Kidney capillary endothelial cell (primary cell): ENCODE measurements at regions not wholly inside any gene's neighbourhood (a gene's known extent, or its start where the extent isn't known, plus 50 kb on each side); places are given as distances from the start of the nearest gene placed in this dataset.
"Not testable (repeated sequence)": the region's sequence is repeated elsewhere in the genome, so short reads cannot be mapped to it uniquely, and the experiment has no call there.

Source experiments
- DNase-seq: peaks from one replicate; pipeline ENCODE4 v3.0.0-alpha.2; 2018; ENCODE audit warnings: low spot score

DNA sequence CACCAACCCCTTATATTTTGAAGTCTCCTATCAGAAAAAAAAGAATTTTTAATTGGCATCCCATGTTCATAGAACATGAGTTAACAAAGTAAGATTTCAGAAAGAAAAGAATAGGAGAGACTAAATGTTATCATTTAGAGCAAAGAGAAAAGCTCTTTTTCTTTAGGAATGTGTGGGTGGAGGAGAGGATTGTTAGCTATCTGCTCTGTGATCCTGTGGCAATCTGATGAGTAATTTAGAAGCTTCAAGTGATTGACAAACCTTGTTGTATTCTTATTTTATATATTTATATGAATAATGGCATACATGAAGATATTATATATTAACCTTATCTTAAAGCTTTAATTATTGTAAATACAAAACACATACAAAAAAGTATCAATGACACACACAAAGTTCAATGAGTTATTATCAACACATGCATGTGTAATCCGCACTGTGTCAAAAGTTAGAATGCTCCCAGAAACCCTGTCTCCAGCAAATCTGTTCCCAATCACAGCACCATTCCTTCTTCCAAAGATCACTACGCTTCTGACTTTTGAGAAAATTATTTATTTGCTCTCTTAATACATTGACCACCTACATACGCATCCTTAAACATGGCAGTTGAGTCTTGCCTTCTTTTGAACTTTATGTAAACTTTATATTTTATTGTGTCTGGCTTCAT lies 907.4 kb downstream of the MCTP2 start:
- no peak for DNase-seq

GRCh38 chr15:95141486-95141885 lies 910.1 kb downstream of the MCTP2 start:
- no peak for DNase-seq

GRCh38 chr15:95142531-95142930 lies 911.2 kb downstream of the MCTP2 start:
- no peak for DNase-seq

DNA sequence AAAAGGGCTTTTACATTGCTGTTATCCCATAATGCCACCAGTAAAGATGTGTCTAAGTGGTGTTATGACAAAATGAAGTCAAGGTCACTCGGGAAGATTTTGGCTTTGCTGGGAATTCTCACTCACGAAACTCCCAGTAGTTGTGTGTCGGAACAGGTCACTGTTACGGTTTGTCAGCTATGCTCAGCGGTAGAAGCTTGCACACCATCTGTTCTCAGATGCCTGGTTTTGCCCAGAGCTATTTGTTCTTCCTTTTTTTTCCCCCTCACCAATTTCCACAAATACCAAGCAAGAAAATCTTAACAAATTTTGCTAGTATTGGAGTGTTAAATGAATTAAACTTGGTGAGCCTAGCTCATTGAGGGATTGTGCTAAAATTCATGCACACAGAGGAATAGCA lies 915.1 kb downstream of the MCTP2 start:
- no peak for DNase-seq

GRCh38 chr15:95148183-95148582 lies 916.8 kb downstream of the MCTP2 start:
- no peak for DNase-seq

- DNase-seq: no peak
Observed at GRCh38 chr15:95149036-95149435, 917.7 kb downstream of the MCTP2 start.

GRCh38 chr15:95149771-95150170 lies 918.4 kb downstream of the MCTP2 start:
- no peak for DNase-seq

- no peak for DNase-seq
Observed at GRCh38 chr15:95150466-95150865, 919.1 kb downstream of the MCTP2 start.

- DNase-seq: no peak
Observed at GRCh38 chr15:95152741-95153140, 921.4 kb downstream of the MCTP2 start.

- not testable (repeated sequence) for DNase-seq
Observed at GRCh38 chr15:95153201-95153600, 921.8 kb downstream of the MCTP2 start.

- peak; percentile 19 for DNase-seq
Observed at GRCh38 chr15:95160316-95160715, 929.0 kb downstream of the MCTP2 start.

DNA sequence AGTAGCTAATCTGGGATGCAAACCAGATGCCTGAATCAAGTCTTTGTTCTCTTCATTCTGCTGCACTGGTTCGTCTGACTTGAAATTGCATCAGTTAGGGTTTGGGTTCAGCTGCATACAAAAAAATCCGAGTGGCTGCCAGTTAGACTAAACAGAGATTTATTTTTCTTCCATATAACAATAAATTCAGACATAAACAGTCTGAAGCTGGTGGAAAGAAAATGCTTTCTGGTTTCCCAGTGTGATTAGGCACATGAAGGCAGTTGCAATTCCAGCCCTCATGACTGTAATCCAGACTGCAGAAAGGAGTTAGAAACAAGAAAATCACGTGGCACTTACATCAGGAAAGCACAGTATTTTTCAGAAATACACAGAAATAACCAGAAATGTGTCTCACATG lies 930.7 kb downstream of the MCTP2 start:
- DNase-seq: no peak

GRCh38 chr15:95162531-95162930 lies 931.2 kb downstream of the MCTP2 start:
- DNase-seq: no peak

DNA sequence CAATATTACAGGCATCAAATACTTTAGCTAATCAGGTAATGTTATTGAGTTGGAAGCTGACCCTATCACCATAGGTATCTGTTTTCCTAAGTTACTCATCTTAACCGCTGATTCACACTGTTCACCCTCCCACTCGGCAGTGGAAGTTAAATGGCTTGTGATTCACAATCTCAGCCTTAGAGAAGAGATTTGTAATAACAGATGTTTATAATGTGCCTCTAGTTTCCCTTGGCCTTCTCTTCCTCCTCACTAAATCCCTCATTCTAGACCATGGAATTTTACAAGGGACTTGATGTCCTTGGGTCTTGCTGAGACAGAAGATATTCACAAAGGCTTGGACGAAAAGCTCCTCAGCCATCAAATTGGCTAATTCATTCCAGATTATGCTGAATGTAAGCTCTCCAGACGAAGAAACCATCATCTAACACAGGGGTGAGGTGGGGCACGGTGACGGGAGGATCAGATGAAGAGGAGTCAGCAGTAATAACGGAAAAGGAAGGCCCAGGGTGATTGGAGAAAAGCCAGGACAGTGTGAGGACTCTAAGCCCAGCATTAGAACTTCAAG lies 931.7 kb downstream of the MCTP2 start:
- DNase-seq: no peak

DNA sequence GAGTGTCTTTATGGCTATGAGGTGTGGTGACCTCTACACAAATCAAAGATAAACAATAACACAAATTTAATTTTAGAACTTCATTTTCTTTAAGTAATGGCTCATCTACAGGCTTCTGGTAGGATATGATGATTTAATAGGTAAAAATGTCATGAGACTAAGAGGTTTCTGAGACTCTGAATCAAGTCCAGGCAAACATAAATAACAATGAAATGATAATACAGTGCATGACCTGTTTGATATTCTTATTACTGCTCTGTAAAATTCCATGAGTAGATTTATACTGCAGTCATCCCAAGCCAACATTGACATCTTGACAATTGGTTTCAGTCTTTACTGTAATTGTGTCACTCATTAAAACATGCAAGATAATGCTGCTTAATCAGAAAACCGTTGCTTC lies 936.8 kb downstream of the MCTP2 start:
- no peak for DNase-seq

GRCh38 chr15:95168951-95169431 lies 937.6 kb downstream of the MCTP2 start:
- DNase-seq: no peak

DNA sequence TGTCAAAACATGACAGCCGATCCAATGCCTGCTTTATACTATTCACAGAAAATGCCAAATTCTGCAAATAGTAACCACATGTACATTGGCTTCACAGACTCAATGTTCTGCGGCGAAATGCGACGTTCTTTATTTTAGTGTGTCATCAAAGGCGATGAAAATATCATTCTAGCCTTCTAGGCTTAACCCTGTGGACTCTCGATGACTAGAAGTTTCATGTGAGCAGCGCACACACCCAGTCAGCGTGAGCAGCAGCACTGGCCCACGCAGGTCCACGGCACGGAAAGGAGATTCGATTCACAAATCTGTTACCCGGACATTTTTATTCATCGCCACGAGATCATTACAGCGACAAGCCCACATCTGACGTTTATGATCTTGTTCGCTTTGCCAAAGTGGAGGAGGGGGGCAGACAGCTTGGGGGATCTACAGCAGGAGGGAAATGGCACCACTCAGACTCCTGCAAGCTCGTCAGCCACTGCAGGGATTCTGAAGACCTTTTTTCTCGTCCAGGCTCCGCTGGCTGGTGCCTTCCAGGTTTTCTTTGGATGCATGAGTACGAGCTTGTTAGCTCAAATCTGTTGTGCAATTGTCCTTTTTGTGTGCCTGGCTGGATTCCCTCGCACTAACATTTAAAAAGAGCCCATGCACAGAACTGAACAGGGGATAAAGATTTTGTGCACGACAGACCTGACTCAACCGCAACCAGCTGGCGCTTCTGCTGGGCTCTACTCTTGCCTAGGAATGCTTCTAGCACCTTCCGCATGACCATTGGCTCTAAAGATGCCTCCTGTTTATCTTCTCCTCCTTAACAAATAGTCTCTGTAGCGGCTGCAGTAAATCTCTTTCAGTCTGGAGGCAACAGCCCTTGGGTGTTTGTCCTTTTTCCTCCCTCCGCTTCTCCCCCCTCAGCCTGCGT lies 938.4 kb downstream of the MCTP2 start:
- DNase-seq: no peak

DNA sequence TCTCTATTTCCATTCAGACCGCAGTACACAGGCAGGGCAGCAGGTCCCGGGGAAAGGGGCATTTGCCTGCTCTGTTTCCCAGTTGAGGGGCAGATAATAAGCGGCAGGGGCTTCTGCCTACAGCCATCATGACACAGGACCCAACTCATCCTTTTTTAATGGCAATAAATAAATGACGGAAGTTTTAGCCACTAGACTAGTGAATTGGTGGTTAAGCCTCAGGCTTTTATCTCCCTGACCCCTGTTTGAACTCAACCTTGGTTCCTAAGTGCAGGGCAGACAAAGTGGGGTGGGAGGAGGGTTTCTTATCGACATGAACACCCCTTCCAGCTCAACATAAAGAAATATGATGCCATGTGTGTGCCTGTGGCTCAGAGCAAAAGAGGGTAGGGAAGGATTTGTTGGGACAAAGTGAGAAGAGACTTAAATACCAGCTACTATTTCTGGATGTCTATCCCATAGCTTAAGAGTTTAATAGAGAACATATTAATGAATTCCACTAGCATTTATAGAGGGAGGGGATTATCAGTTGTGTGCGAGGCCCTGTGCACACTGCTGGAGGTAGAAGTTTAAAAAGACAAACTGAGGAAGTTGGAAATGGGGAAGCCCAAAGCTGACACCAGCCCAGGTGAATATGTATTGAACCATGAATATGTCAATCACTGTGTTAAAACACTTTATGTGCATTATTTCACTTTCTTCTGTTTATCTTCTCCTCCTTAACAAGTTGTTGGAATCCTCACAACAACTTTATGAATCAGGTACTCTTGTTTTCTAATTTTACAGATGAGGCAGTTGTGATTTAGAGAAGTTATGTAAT lies 939.4 kb downstream of the MCTP2 start:
- DNase-seq: no peak

DNA sequence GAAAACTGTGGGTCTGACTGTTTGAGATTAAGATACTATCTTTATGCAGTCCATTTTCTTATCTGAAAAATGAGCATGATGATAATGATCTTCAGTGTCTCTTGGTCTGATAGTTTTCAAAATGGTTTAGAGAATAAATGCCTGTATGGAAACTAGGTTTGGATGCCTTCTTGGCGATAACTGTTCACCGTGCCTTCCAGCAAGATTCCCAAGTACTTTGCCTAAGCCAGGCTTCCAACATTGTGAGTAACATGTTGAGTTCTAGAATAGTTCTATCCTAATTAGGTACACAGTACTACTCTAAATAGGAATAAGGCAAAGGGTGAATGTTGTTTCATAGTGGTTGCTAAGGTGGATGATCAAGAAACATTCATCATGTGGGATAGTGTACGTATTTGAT lies 940.2 kb downstream of the MCTP2 start:
- no peak for DNase-seq

DNA sequence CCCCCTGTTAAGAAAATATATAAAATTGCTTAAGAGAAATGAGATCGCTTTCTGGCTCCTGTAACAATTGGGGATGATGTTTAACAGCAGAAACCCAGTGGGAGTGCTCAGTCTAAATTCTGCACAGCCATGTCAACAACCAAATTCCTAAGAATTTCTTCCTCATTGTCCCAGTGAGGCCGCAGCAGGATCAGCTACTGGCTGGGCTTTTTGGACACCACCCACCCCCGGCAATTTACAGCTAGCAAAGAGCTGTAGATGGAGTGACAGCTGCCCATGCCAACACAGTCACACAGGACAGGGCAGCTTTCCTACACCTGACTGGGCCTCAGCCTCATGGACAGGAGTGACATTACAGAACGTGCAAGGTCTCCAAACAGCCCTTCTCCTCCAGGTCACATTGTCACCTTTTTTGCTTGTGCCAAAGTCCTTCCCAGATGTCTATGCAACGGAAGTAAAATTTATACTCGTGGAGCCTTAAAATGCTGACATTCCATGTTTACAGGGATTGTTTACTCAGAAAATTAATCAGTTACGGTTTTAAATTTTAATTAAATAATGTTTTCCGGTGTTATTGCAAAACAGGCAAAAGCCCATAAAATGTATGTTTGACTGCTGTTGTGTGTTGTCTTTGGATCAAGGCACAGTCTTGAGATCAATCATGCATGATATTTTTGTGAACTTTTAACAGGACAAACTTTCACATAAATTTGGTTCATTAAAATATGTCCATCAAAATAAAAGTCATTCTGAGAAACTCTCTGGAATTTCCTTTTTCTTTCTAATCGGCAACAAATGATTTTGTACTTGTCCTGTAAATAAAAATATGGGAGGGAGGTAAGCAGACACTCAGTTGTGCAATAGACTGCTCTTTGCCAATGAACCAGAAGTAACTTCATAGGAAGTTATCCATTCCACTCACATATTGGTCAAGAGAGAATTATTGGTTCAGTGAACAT lies 943.2 kb downstream of the MCTP2 start:
- no peak for DNase-seq
